ENCODE measurements at regions not wholly inside any gene's neighbourhood (a gene's known extent, or its start where the extent isn't known, plus 50 kb on each side); places are given as distances from the start of the nearest gene placed in this dataset.

GRCh38 chr13:58051396-58051795 lies 419.9 kb downstream of the PCDH17 start:
- no peak for DNase-seq (ENCODE audit: low read depth)

- no peak for DNase-seq (ENCODE audit: low read depth)
Measured at GRCh38 chr13:58051807-58052375, 420.3 kb downstream of the PCDH17 start.

- DNase-seq (ENCODE audit: low read depth), result no peak
Measured at GRCh38 chr13:58056426-58056825, 424.9 kb downstream of the PCDH17 start.

GRCh38 chr13:58059624-58060023 lies 428.1 kb downstream of the PCDH17 start:
- no peak for DNase-seq (ENCODE audit: low read depth)

GRCh38 chr13:58080806-58081205 lies 449.3 kb downstream of the PCDH17 start:
- no peak for DNase-seq (ENCODE audit: low read depth)

GRCh38 chr13:58081301-58081820 lies 449.8 kb downstream of the PCDH17 start:
- DNase-seq (ENCODE audit: low read depth), result no peak

GRCh38 chr13:58083064-58083463 lies 451.5 kb downstream of the PCDH17 start:
- no peak for DNase-seq (ENCODE audit: low read depth)

GRCh38 chr13:58085274-58085673 lies 453.7 kb downstream of the PCDH17 start:
- DNase-seq (ENCODE audit: low read depth), result no peak

GRCh38 chr13:58085819-58086218 lies 454.3 kb downstream of the PCDH17 start:
- no peak for DNase-seq (ENCODE audit: low read depth)

GRCh38 chr13:58087566-58087965 lies 456.0 kb downstream of the PCDH17 start:
- DNase-seq (ENCODE audit: low read depth), result no peak

GRCh38 chr13:58093394-58093793 lies 461.9 kb downstream of the PCDH17 start:
- DNase-seq (ENCODE audit: low read depth), result no peak

GRCh38 chr13:58097831-58098230 lies 466.3 kb downstream of the PCDH17 start:
- no peak for DNase-seq (ENCODE audit: low read depth)

- no peak for DNase-seq (ENCODE audit: low read depth)
Measured at GRCh38 chr13:58119351-58119750, 487.8 kb downstream of the PCDH17 start.

- no peak for DNase-seq (ENCODE audit: low read depth)
Measured at GRCh38 chr13:58119804-58120203, 488.3 kb downstream of the PCDH17 start.

GRCh38 chr13:58126496-58126895 lies 495.0 kb downstream of the PCDH17 start:
- DNase-seq (ENCODE audit: low read depth), result no peak

GRCh38 chr13:58134012-58134411 lies 502.5 kb downstream of the PCDH17 start:
- DNase-seq (ENCODE audit: low read depth), result no peak

GRCh38 chr13:58134525-58134924 lies 503.0 kb downstream of the PCDH17 start:
- no peak for DNase-seq (ENCODE audit: low read depth)

- no peak for DNase-seq (ENCODE audit: low read depth)
Measured at GRCh38 chr13:58142952-58143351, 511.4 kb downstream of the PCDH17 start.

GRCh38 chr13:58144616-58145015 lies 513.1 kb downstream of the PCDH17 start:
- no peak for DNase-seq (ENCODE audit: low read depth)

GRCh38 chr13:58151452-58151851 lies 519.9 kb downstream of the PCDH17 start:
- no peak for DNase-seq (ENCODE audit: low read depth)

- DNase-seq (ENCODE audit: low read depth), result no peak
Measured at GRCh38 chr13:58160980-58161379, 529.4 kb downstream of the PCDH17 start.

GRCh38 chr13:58165617-58166016 lies 534.1 kb downstream of the PCDH17 start:
- DNase-seq (ENCODE audit: low read depth), result no peak

GRCh38 chr13:58181111-58181510 lies 549.6 kb downstream of the PCDH17 start:
- no peak for DNase-seq (ENCODE audit: low read depth)

GRCh38 chr13:58187881-58188280 lies 556.3 kb downstream of the PCDH17 start:
- no peak for DNase-seq (ENCODE audit: low read depth)

All from EH (cell line).